PC-9 (cell line): ENCODE measurements at regions not wholly inside any gene's neighbourhood (a gene's known extent, or its start where the extent isn't known, plus 50 kb on each side); places are given as distances from the start of the nearest gene placed in this dataset.

Experiments used
- BruUV-seq: library from RNA; stranded (reverse); fragments of 400-500 nt; replicated peaks from 2 replicates; lab custom pipeline; 2021; lab: Mats Ljungman, UMichigan
- CTCF ChIA-PET: fragments of 300-600 bp; sonication (Branson Sonifier 250); formaldehyde crosslinking; loops from one replicate; lab custom pipeline; 2022; ENCODE audit warnings: antibody characterized with exemption; lab: Charles Lee
- POLR2A ChIA-PET: fragments of 300-600 bp; sonication (Branson Sonifier 250); formaldehyde crosslinking; loops from one replicate; lab custom pipeline; 2022; ENCODE audit warnings: antibody characterized with exemption; ENCODE audit not compliant: unreplicated experiment; lab: Charles Lee
- DNase-seq, 2 experiments: peaks; one replicate each; pipeline versions ENCODE4 v3.0.0 to v3.0.0-alpha.2; 2015 to 2022; ENCODE audit warnings: mixed read lengths in 1 of 2
- H2AFZ ChIP-seq: fragments of 200-600 bp; sonication (generic); 2 replicates; pipeline ENCODE4 v1.8.1; 2017; ENCODE audit warnings: antibody characterized with exemption
- H3F3A ChIP-seq: fragments of 200-600 bp; sonication (generic); 2 replicates; pipeline ENCODE4 v1.8.1; 2017; ENCODE audit warnings: antibody characterized with exemption, mild to moderate bottlenecking, low read depth; ENCODE audit not compliant: insufficient read depth
- H3K27ac ChIP-seq: fragments of 200-600 bp; sonication (generic); 2 replicates; pipeline ENCODE4 v1.6.1; 2016; ENCODE audit warnings: mixed run types
- H3K27me3 ChIP-seq: fragments of 200-600 bp; sonication (generic); 2 replicates; pipeline ENCODE4 v1.6.1; 2016; ENCODE audit warnings: low read depth, mixed run types; ENCODE audit not compliant: insufficient read depth
- H3K36me3 ChIP-seq: fragments of 200-600 bp; sonication (generic); 2 replicates; pipeline ENCODE4 v1.6.1; 2016; ENCODE audit warnings: low read depth, mixed run types
- H3K4me1 ChIP-seq: fragments of 200-600 bp; sonication (generic); replicated peaks from 2 replicates; pipeline ENCODE4 v1.6.1; 2016; ENCODE audit warnings: mixed run types; ENCODE audit not compliant: insufficient read depth
- H3K4me2 ChIP-seq: fragments of 200-600 bp; sonication (generic); 2 replicates; pipeline ENCODE4 v1.6.1; 2017; ENCODE audit warnings: mixed run types
- H3K4me3 ChIP-seq: fragments of 200-600 bp; sonication (generic); 2 replicates; pipeline ENCODE4 v1.6.1; 2016; ENCODE audit warnings: mixed run types
- H3K79me2 ChIP-seq: fragments of 200-600 bp; sonication (generic); 2 replicates; pipeline ENCODE4 v1.6.1; 2017; ENCODE audit warnings: low read depth, mixed run types
- H3K9me2 ChIP-seq: fragments of 200-600 bp; sonication (generic); 2 replicates; pipeline ENCODE4 v1.8.1; 2017; ENCODE audit warnings: mild to moderate bottlenecking; ENCODE audit not compliant: insufficient read depth
- H3K9me3 ChIP-seq: fragments of 200-600 bp; sonication (generic); 2 replicates; pipeline ENCODE4 v1.8.1; 2016; ENCODE audit warnings: low read depth; ENCODE audit not compliant: insufficient read depth
- H4K20me1 ChIP-seq: fragments of 200-600 bp; sonication (generic); 2 replicates; pipeline ENCODE4 v1.8.1; 2017; ENCODE audit not compliant: insufficient read depth
- CTCF ChIP-seq: fragments of 200-600 bp; sonication (generic); conservative IDR thresholded peaks from 2 replicates; pipeline ENCODE4 v1.6.1; 2017; ENCODE audit warnings: mixed run types, antibody characterized with exemption, mild to moderate bottlenecking, moderate library complexity
- EZH2 ChIP-seq: fragments of 200-600 bp; sonication (generic); IDR thresholded peaks from 2 replicates; pipeline ENCODE4 v1.8.0; 2017; ENCODE audit warnings: antibody characterized with exemption, low read depth
- intact Hi-C: fragments of 100-400 bp; cut with micrococcal nuclease; formaldehyde crosslinking; loops from one replicate; pipeline ENCODE4 v1.10.0; 2022; ENCODE audit not compliant: unreplicated experiment

- Histone ChIP-seq H3K4me2 (no peak overlapping the region), H2AFZ (no peak overlapping the region), H3K27ac (no peak overlapping the region), H4K20me1 (no peaks in the 10 kb centered on the region), H3F3A (no peaks in the 10 kb centered on the region), H3K79me2 (no peaks in the 10 kb centered on the region), H3K27me3 (no peaks in the 10 kb centered on the region), H3K4me1 (no peaks in the 10 kb centered on the region), H3K9me2 (no peaks in the 10 kb centered on the region), H3K4me3 (no peak overlapping the region), H3K9me3 (no peaks in the 10 kb centered on the region), H3K36me3 (no peaks in the 10 kb centered on the region)
- CTCF ChIA-PET = no interaction called here
- intact Hi-C loops = no loop called here
- no peak for DNase-seq
- no TSS peak for BruUV-seq
- POLR2A ChIA-PET = no interaction called here
- no peak for TF ChIP-seq EZH2
- no peak for TF ChIP-seq CTCF
Observed at GRCh38 chr5:90037646-90038045, 371.9 kb downstream of the CETN3 start.

GRCh38 chr5:90022711-90023053 lies 386.9 kb downstream of the CETN3 start:
- H3K4me3 ChIP-seq = no peak overlapping the region
- no peaks in the 10 kb centered on the region for H3K27me3 ChIP-seq
- no peak overlapping the region for H2AFZ ChIP-seq
- H3K79me2 ChIP-seq = no peaks in the 10 kb centered on the region
- CTCF ChIA-PET = no interaction called here
- no peak overlapping the region for H3K4me2 ChIP-seq
- no peak for DNase-seq
- 0 out of 2 replicates have a peak, but pooled peaks cover 4% of the 10 kb centered on the region for H3F3A ChIP-seq
- intact Hi-C loops = no loop called here
- H3K9me3 ChIP-seq = no peaks in the 10 kb centered on the region
- H3K4me1 ChIP-seq = peaks cover 11% of the 10 kb centered on the region; the same call in 1 of the 2 replicates
- POLR2A ChIA-PET = no interaction called here
- H3K9me2 ChIP-seq = no peaks in the 10 kb centered on the region
- BruUV-seq = no TSS peak
- no peaks in the 10 kb centered on the region for H3K36me3 ChIP-seq
- H3K27ac ChIP-seq = no peak overlapping the region
- H4K20me1 ChIP-seq = no peaks in the 10 kb centered on the region
- no peak for TF ChIP-seq EZH2
- no peak for TF ChIP-seq CTCF

GRCh38 chr5:90022002-90022710 lies 387.4 kb downstream of the CETN3 start:
- Histone ChIP-seq H3K4me3 (no peak overlapping the region), H4K20me1 (no peaks in the 10 kb centered on the region), H3K9me3 (no peaks in the 10 kb centered on the region), H3K27me3 (no peaks in the 10 kb centered on the region), H3K27ac (no peak overlapping the region; the same call in 1 of the 2 replicates), H3K36me3 (no peaks in the 10 kb centered on the region), H3F3A (0 out of 2 replicates have a peak, but pooled peaks cover 4% of the 10 kb centered on the region), H3K79me2 (no peaks in the 10 kb centered on the region), H3K4me1 (peaks cover 11% of the 10 kb centered on the region; the same call in 1 of the 2 replicates), H3K9me2 (no peaks in the 10 kb centered on the region), H2AFZ (no peak overlapping the region), H3K4me2 (no peak overlapping the region)
- intact Hi-C loops = no loop called here
- DNase-seq = no peak
- POLR2A ChIA-PET = no interaction called here
- no peak for TF ChIP-seq CTCF
- no peak for TF ChIP-seq EZH2
- CTCF ChIA-PET = no interaction called here
- no TSS peak for BruUV-seq
